ENCODE measurements at regions not wholly inside any gene's neighbourhood (a gene's known extent, or its start where the extent isn't known, plus 50 kb on each side); places are given as distances from the start of the nearest gene placed in this dataset.
A peak's percentile ranks its signal among the peaks of the same experiment; 100 is the strongest.
"Not testable (repeated sequence)": the region's sequence is repeated elsewhere in the genome, so short reads cannot be mapped to it uniquely, and the experiment has no call there.

DNA sequence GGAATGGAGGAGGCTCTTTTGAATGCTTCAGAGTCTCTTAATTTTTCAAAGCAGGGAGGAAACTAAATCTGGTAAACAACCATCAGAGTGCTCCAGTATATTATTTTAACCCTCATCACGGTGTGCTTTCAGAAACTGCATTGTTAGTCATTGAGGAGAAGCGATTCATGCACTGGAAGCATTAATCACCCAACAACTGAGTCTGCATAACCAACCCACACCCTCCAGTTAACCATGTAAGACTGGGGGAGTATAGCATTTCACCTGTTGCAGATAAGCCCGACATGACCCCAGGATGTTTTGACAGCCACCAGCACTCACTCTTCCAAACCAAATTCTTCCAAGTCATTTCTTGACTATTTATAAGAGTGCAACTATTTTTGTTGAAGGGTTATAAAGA, 257.6 kb downstream of the GATA3 start:
- no peak for DNase-seq

DNA sequence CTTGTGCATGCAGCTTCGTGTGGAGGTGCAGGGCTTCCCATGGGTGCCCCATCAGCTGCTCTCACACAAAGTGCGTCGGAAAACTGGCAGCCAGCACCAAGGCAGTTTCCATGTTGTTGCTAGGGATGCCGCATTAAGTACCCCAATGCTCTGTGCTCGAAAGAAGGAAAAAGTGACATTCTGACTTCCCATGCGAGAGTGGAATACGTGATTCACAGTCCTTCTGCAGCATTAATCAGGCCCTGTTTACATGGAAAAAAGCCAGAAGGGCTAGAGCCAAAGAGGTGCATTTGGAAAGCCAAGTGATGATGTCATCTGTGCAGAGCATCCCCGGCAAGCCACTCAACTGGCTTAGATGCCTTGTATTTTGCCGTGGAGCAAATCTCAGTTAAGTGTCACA, 258.3 kb downstream of the GATA3 start:
- DNase-seq: no peak

DNA sequence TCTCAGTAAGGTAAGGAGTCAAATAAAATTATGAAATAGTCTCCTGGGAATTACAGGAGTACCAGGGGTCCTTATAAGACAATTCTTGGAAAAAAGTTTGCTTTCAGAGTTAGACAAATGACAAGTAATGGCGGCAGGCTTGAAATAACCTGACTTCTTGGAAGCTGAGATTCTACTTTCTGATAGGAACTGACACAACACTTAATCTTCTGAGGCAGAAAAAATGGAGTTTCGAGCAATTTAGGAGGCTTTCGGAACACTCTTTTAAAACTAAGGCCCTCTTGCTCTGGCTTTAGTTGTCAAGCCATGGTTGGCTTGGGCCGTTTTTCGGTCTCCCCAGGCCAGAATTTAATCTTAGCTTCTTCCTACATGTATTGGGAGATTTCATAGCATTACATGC, 260.0 kb downstream of the GATA3 start:
- no peak for DNase-seq

DNA sequence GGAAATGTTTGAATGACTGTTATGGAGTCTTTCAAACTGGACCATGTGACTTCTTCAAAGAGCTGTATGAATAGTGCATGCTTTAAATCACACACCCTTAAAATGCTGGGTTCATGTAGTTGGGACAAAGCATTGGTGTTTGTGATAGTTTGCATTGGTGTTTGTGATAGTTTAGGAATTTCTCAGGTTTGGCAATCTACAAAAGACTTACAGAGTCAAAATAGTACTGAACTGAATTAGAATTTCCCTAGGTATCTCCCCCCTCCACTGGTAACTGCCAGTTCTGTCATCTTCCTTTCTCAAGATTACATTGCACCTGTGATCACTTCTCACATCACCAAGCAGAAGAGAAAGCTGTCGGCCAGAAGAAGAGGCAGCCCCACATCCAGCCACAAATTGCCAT, 261.1 kb downstream of the GATA3 start:
- no peak for DNase-seq

DNA sequence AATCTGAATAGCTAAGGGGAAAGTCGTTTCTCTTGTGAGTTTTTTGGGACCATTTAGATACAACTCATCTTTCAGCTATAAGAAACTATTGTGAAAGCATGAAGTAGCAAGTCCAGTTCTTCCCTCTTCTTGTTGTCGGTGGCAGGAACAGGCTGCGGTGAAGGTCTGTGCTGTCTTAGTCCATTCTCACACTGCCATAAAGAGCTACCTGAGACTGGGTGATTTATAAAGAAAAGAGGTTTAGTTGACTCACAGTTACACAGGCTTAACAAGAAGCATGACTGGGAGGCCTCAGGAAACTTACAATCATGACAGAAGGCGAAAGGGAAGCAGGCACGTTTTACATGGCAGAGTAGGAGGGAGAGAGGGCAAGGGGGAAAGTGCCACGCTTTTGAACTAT, 261.8 kb downstream of the GATA3 start:
- no peak for DNase-seq

DNA sequence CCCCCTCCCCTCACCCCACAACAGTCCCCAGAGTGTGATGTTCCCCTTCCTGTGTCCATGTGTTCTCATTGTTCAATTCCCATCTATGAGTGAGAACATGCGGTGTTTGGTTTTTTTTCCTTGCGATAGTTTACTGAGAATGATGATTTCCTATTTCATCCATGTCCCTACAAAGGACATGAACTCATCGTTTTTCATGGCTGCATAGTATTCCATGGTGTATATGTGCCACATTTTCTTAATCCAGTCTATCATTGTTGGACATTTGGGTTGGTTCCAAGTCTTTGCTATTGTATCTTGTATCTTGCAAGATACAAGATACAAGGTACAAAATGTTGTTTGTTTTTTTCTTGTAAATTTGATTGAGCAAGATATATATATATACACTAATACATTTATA, 263.9 kb downstream of the GATA3 start:
- not testable (repeated sequence) for DNase-seq

DNA sequence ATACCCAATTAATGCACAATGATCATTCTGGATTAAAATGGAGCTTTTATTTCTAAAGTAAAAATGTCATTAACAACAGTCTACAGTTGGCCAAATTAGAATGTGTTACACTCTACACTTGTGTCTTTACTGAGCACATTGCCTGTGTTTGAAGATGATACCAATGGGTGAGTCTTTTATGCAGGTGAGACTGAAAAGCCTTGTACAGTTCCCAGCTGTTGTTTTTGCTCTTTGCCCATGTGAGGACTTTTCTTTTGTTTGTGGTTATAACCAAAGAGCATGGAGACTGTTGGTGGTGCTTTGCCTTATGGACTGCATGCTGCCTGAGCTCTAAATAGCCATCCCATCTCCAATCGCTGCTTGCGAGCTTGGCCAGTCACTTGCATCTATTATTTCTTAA, 264.5 kb downstream of the GATA3 start:
- DNase-seq: no peak

DNA sequence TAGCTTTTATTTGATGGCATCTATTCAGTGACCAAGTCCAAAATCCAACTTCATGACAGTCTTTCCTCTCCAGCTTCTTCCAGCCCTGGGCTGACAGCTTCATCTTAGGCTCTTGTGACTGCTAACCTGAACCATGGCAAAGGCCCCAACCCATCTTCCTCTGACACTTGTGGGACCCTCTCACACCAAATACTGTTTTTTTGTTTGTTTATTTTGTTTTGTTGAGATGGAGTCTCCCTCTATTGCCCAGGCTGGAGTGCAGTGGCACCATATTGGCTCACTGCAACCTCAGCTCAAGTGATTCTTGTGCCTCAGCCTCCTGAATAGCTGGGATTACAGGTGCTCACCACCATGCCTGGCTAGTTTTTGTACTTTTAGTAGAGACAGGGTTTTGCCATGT, 265.2 kb downstream of the GATA3 start:
- DNase-seq: no peak

DNA sequence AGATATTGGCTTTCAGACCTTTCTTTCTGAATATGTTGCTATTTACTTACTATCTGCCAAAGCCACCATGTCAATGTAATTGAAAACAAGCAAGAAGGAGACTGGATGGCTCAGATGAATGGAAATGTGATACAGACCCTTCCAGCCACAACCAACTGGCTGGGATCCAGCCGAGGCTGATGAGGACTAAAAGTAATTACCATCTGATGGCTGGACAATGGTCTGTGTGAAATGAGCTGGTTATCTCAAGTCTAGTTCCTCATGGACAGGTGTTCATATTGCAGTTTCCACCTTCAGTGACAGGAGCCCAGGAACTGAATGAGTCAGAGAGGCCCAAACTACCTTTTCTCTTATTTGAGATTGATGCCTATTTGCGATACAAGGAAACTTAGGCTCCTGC, 267.5 kb downstream of the GATA3 start:
- no peak for DNase-seq

DNA sequence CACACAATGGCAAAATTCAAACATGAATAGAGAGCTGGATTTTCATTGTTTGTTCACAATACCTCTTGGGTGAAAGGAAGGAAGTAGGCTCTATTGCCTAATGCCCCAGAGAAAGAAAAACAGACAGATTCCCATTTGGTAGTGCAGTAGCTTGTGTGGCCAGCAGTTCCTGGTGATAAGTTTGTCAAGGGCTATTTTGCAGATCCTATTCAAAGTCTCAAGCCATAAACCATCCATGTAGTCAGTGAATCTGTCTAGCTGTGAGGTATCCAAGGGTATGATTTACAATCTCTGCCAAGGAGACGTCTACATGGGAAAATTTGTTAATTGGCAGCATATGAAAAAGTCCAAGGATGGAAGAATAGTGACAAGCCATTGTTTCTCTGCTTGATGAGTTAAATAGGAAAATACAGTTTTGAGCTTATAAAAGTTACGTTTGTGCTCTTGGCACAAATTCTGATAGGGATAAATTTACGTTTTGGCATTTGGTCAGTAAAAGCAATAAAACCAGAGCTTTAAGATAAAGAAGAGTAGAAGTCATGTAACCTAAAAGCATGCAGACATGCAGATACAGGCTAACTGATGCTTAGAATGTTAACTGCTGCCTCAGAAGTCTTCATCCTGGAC, 269.1 kb downstream of the GATA3 start:
- DNase-seq: no peak

DNA sequence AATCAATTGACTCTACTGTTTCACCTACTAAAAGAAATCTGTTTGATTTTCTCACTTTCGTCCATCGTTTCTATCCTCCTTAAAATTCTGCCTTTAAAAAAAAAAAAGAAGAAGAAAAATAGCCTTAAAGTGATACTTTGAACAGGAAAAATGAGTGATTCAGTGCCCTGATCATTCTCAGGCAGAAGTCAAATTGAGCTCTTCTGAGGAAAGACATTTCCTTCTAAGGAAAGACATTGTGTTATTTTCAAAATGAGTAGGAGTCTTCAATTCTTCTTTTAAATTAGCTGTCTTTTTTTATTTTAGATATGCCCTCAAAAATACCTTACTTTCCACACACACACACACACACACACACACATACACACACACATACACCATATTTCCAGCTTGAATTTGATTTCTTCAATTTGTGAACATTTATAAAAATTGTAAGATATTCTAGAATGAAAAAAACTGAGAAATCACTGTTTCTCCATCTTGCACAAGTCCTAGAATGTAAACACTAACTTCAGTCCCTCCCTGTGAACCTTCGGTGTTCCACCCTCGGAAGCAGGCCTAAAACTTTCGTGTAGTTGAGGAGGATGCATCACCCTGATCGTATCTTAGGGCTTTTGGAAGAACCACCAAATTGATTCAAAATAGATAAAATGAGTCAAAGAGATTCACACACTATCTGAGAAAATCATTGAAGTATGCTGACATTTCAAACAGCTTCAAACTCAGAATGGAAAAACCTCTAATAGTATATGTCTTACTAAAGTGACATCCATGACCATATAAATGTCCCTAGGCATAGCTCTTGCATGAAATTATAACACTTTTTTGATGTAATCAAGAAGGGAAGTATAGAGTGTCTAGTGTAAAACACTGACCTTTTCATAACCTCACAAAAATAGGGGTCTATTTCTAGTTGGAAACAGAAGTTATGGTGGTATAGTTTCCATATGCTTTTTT, 270.8 kb downstream of the GATA3 start:
- no peak for DNase-seq

DNA sequence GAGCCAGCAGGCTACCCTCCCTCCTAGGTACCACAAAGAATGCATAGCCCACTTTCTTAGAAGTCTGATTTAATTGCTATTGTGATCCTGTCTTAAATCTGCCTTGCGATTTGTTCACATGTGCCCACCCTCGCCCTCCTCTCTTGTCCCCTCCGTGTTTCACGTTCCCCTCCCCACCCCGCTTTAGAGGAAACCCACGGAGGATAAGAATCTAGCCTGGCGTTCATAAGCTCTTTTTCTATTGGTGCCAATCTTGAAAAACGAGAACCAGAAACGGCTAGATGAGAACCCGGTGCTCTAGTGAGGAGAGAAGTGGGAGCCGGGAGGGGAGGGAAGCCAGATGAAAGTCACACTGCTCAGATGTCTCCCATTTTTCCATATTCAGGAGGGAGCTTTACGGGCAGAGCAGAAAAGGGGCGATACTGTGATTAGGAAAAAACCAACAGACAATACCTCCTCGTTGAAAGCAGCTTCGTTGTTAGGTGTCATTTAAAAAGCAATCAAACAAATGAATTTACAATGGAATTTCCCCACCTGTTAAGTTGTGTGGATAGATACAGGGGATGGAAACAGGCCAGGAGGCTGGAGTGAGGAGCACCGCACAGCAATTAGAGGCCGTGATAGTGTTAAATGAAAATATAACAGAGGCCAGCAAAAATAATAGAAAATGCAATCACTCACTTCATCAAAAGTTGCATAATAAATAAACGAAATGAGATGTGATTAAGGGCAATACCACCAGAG, 272.1 kb downstream of the GATA3 start:
- no peak for DNase-seq

DNA sequence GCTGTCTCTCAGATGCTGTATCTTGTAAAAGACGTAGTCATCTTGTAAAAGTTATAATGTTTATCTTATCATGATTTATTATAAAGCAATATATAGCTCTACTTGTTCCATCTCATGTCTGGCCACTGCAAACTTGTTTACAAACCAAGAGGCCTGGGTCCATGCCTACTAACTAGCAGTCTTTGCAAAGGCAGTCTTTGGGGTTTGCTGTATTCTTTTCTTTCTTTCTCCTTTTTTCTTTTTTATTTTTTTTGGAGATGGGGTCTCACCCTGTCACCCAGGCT, 272.6 kb downstream of the GATA3 start:
- no peak for DNase-seq

DNA sequence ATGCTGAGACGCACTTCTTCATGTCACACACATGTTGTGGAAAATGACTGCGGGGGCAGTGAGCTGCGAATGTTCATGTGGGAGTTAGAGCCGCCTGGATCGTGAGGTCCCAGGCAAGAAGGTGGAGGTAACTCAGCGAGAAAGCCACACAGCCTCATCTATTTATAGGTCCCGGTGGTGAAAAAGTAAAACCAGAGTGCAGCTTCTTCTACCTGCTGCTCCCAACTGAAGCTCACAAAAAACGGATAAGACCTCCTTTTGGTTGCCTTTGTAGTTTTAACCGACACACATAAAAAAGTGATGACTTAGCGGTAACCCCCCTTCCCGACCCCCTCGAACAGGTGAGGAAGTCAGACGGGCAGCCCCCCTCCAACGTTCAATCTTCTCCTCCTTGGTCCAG, 276.9 kb downstream of the GATA3 start:
- DNase-seq: no peak

DNA sequence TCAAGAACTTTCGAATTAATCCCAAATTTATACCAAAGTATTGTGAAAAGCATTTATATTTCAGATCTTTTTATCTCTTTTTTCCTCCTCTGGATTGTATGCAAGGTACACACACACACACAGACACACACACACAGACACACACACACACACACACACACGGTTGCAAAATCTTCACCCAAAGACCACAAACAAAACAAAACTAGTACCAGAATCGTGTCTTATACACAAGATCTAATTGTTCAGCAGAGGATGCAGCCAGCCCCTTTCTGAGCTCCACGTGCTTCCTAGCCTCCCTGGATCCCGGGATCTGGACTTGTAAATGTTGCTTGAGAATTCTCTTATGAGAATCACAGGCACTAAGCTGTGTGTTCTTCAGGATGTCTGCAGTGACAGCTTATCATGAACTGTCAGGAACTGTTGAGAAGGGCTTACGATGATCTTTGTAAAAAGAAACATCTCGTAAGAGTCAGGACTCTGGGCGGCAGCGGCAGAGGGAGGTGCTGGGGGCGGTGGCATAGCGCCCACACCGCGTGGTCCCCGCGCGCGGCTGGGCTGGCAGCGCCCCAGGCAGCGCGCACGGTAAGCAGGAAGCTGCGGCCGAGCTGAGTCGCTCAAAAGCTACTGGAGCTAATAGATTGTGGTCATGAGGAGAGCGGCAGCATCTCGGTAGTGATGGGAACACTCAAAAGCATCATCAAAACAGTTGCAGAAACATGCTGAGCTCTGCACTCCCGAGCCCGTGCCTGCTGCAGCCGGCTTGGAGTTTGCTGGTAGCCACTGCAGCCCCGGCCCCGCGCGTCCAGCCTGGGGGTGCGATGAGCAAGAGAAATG, 277.6 kb downstream of the GATA3 start:
- DNase-seq: peak; percentile 22

DNA sequence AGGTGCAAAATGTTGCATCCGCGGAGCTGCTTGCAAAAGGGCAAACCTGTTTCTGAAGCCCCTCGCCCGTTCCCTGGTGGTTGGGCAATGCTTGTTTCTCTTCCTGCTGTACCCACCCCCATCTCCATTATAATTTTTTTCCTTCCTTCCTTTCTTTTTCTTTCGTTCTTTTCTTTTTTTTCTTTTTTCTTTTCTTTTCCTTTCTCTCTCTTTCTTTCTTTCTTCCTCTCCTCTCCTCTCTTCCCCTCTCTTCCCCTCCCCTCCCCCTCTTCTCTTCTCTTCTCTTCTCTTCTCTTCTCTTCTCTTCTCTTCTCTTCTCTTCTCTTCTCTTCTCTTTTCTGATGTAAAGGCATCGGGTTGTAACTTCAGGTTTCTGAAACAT, 278.2 kb downstream of the GATA3 start:
- no peak for DNase-seq

DNA sequence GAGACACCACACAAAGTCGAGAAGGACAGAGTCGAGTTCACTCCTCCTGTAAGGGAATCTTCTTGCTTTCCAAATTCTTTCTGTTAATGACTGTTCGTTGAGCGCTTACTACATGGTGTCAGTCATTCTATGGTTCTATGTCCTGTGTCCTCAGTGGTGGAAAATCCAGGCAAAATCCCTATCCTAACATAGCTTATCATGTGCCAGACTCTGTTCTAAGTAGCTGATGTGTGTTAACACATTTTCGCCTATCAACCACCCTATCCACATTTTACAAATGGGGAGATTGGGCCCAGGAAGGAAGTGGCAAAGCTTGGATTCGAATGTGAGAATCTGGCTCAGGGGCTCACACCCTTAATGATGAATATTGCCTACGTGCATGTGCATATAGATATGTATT, 280.1 kb downstream of the GATA3 start:
- no peak for DNase-seq

DNA sequence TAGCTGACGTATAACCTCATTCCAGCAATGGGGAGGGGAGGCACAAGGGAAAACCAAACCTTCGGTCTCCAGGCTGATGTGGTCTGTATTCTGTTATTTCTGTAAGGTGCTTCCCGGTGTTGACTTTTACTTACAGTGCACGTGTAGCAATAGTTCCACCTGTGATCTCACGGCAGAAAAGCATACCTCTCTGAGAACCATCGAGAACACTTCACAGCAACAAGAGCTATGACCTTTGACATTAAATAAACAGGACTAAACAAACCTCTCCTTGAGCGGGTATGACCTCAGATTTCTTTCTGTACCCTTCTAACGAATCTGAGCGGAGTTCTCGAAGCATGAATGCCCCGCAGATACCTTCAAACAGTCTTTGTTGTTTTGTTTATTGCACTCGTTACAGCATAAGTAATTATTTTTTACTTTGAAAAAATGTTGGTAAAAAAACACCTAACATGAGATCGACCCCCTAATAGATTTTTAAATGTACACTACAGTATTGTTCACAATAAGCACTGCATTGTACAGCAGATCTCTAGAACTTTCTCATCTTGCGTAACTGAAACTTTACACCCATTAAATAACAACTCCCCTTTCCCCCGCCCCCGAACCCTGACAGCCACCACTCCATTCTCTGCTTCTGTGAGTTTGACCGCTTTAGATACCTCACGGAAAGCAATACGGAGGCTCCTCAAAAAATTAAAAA, 282.3 kb downstream of the GATA3 start:
- no peak for DNase-seq

DNA sequence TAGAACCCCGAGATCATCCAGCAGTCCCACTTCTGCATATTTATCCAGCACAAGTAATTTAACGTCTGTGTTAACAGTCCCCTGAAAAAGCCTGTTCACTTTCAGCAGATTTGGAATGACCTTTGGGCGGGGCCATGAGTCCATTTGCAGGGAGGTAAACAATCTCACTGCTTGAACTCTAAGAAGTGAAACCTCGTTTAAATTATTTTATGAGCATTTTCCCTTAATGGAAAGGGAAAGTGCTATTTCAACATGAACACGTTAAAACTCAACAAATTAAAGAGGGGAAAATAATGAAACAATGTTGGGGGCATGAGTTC, 282.8 kb downstream of the GATA3 start:
- DNase-seq: no peak

DNA sequence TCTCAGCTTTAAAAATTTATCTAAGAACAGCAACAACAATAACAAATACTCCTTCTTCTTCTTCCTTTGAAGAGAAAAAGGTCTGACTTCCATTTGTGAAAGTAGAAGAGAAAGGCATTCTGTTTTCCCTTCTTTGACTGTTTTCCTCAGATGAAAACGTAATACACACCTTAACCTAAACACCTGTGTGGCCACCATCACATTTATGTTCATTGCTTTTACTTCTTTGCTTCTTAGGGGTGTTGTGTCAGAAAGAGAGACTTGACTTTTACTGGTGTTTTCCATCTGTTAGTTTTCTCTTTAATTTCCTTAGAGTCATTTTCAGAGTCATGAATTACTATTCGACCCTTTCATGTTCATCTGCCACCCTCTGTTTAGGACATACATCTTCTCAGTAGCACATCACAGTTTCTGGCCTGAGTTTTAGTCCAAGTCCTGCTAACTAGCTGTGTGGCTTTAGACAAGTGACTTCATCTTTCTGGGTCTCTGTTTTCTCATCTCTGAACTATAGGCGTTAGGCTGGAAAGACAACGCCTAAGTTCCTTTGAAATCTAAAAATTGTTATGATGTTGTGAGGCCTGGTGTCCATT, 283.8 kb downstream of the GATA3 start:
- DNase-seq: no peak

DNA sequence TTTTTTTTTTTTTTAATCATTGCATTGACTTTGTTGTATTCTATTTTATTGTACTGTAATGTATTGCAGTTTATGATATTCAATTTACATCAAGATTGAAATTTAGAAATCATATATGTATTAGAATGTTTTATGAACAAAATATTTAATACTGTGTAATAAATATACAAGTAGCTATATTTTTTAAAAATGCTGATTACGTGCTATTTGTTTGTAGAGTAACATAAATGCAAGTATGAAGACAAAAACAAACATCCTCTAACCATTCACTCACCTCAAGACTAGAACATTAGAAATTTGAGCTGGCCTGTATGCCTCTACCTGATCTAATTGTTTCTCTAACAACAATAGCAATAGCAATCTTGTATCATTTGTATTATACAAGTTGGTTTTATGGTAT, 290.3 kb downstream of the GATA3 start:
- DNase-seq: no peak

DNA sequence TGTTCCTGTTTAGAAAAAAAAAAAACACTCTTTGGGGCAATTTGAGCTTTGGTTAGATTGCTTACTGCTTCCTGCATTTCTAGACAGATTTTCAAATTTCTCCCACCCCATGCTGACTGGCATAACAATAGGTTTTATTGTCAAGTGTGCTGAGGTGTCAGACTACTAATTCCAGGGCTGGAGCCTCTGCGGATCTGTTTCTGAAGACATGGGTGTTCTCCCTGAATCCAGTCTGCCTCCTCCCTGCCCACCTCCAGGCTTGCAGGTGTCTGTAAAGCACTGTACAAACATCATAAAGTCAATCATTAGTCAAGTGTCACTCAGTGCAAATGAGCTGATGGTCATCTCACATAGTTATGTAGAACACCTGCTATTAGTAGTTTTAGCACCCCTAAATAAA, 292.4 kb downstream of the GATA3 start:
- DNase-seq: no peak

All from fibroblast of skin of scalp (primary cell).